Stimulated activated CD8-positive, alpha-beta memory T cell treated with anti-CD3 and anti-CD28 coated beads, Interleukin-15, amount 100 ng/mL, for 4 hours (primary cell): ENCODE measurements at regions not wholly inside any gene's neighbourhood (a gene's known extent, or its start where the extent isn't known, plus 50 kb on each side); places are given as distances from the start of the nearest gene placed in this dataset.

Experiments
- DNase-seq, 2 donors: peaks; one replicate each; pipeline ENCODE4 v3.0.0-alpha.2; 2020; ENCODE audit warnings: low read depth in 2 of 2

DNA sequence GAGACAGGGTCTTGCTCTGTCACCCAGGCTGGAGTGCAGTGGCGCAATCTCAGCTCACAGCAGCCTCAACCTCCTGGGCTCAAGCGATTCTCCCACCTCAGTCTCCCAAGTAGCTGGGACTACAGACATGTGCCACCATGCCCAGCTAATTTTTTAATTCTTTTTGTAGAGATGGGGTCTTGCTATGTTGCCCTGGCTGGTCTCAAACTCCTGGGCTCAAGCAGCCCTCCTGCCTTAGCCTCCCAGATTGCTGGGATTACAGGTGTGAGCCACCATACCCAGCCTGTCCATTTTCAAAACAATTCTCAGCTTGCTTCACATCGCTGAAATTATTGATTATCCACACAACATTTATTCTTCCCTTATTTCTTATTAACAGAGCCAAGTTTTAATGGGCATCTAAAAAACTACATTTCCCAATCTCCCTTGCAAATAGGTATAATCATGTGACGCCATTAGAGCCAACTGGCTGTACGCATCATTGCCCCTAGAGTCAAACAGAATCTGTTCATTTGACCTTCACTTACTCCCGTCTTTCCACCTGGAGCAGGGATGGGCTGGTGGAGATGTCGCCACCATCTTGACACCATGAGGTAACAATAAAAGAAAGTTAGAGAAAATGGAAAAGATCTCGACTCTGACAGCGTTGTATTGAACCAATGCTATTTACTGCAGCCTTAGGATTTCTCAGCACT is 148.0 kb upstream of the FOXF1 start:
- DNase-seq, result no peak

DNA sequence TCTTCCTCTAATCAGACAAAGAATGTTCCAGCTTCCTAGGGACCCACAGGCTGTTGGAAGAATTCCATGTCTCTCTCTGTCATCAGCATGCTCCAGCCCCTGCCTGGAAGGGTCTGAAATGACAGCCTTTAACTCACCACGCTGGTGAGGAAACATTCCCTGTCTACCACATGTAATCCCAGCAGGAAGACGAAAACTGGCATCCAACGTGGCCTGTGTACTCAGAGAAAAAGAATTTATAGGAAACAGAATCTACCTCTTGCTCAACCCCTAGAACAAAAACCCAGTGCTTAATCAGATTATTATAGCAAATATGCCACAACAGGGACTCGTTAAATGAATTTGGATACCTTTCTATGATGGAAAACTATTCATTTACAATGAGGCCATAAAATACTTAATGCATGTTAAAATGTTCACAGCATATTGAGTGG is 147.3 kb upstream of the FOXF1 start:
- no peak for DNase-seq

DNA sequence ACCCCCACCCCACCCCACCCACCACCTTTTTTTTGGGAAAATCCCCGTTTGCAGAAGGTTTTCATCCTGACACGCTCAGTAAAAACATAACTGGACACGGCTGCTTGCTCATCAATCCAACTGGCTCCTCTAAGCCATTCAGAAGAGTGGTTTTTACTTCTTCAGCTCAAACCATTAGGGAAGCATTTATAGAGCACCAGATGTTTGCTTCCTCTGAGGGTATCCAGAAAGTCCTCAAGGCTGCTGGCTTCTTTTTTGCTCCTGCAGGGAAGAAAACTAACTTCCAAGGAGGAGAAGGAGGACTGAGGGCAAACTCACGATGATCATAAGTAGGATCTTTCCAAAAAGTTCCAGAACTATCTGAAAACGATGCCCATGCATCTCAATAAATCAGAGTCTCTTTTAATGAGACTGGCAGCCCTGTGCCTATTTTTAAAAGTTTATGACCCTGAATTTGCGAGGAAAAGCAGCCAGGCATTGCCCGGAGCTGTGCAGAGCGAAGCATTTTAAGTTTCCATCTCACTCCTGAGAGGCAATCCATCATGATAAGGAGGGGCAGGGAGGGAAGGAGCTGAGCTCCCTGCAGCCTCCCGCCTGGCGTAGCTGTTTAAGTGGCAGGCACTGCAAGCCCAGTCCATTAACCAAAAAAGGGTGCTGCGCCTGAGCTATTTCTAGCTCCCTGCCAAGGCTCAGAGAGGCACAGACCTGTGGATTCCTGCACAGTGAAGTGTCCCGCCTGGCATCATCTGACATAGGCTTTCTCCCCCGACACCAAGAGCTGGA is 146.3 kb upstream of the FOXF1 start:
- no peak for DNase-seq

DNA sequence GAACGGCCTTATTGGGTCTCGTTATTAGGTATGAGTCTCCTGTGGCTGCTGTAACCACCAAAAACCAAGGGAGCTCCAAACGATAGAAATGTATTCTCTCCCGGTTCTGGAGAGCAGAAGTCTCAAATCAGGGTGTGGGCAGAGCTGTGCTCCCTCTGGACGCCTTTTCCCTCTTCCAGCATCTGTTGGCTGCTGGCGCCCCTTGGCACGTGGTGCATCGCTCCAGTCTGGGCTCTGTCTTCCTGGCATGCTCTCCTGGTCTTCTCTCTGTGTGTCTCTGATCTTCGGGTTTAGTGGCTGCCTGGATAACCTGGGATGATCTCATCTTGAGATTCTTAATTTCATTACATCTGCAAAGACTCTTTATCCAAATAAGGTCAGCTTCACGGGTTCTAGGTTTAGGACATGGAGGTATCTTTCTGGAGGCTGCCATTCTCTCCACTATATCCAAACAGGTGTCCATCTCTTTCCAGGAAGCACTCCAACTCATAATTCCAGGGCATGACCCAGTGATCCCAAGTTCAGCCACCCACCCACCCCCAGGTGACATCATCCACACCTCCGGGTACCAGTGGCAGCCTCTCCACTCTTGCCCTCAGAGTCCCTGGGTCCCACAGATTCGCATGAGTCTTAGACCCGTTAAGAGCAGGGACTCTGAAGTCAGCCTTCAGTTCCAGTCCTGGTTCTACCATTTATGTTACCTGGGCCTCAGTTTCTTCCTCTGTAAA is 145.5 kb upstream of the FOXF1 start:
- no peak for DNase-seq

DNA sequence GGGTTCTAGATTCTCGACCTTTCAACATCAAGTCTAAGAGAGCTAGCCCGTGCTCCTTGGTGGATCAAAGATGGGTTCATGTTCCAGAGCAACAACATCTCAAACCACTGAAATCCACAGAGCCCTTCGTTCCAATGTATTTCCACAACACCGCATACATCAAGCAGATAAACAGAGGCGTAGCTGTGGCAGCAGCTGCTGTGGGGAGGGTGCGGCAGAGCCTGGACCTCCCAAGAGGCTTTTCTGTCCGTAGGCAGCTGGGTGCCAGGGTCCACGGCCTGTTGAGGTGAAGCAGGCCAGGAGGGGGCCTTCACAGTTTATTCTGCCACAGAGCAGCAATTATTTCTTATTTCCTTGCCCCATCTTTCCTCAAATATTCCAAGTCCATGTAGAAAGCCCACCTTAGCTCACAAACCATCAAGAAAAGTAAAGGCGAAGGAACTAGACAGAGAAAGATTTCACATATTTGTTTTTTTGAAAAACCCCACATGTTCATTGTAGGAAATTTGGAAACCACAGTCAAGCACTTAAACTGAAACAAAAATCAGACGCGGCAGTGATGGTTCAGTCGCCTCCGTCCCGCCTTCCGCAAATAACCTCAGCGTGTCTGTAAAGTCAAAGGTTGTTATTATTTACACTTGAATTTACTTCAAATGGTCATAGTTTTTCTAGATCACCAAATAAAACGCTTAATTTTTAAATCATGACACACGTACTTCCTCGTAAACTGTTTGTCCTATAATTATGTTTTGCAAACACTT is 144.6 kb upstream of the FOXF1 start:
- no peak for DNase-seq

DNA sequence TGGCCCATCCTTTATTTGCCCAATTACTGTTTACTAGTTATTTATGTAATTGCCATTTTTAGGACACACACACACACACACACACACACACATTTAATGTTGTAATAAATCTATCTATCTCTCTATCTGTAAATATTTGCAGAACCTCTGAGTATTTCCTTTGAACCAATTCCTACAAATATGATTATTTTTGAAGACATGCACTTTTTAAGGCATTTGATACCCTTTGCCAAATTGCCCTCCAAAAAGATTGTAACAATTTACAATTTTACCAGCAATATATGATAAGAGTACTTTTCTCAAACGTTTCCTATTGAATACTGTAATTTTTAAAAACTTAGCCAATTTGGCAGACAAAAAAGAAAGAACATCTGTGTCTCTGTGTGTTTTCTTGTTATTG is 143.8 kb upstream of the FOXF1 start:
- no peak for DNase-seq

DNA sequence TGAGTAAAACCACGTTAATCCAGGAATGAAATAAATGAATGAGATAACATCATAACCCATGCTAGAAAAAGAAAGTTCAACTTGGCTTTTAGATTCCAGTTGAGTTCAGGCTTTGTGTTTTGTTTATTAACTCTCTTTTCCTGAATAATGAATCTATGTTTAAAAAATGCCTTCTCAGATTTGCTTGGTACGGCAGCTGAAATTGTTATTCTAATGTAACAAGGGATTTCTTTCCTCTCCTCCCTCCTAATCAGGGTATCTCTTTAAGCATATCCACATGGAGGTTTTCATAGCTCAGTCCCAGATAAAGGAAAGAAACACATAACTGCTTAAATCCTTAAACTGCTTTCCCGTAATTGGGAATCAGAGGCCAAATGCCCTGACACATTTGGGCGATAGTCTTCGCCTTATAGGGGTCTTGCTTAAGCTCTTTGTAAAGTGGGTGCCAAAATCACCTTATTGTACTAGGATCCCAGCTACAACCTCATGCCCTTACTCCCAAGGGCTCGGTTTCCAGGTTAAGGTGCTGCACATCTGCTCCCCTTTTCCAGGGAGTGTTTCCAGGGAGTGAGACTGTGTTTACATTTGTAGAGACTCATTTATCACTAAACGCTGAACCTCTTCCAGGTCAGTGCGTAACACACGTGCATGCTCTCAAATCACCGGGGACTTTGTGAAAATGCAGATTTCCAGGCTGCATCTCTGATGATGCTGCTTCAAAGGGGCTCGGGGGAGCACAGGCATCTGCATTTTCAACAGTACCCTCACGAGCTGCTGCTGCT is 142.8 kb upstream of the FOXF1 start:
- DNase-seq, result no peak

DNA sequence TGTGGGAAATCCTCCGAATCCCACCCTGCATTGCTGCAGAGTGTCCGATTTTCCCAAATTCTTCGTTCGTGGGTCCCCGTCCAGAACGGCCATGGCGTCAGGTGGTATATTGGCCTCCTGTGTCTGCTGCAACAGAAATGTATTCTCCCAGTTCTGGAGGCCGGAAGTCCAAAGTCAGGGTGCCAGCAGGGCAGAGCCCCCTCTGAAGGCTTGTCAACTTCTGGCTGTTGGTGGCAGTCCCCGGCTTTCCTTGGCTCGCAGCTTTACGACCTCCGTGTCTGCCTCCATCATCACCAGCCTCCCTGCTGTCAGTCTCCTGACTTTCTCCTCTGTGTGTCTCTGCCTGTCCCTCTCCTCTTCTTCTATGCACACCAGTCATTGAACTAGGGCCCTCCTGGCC is 142.1 kb upstream of the FOXF1 start:
- no peak for DNase-seq

DNA sequence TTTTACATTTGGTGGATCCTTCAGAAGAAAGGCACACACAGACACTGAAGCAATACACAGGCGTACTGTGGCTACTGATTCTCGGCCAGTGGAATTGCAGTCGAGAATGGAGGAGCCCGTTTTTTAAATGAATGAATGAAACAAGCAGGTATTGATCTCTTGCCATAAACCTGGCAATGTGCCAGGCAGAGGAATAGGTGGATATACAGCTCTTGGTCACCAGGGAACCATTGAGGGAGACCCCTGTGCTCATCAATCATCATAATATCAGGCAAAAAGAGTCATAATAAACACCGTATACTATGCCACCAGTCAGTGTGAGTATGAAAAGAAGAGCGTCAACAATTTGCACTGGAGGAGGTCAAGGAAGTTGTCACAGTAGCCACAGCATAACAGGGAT is 140.3 kb upstream of the FOXF1 start:
- DNase-seq, result no peak

DNA sequence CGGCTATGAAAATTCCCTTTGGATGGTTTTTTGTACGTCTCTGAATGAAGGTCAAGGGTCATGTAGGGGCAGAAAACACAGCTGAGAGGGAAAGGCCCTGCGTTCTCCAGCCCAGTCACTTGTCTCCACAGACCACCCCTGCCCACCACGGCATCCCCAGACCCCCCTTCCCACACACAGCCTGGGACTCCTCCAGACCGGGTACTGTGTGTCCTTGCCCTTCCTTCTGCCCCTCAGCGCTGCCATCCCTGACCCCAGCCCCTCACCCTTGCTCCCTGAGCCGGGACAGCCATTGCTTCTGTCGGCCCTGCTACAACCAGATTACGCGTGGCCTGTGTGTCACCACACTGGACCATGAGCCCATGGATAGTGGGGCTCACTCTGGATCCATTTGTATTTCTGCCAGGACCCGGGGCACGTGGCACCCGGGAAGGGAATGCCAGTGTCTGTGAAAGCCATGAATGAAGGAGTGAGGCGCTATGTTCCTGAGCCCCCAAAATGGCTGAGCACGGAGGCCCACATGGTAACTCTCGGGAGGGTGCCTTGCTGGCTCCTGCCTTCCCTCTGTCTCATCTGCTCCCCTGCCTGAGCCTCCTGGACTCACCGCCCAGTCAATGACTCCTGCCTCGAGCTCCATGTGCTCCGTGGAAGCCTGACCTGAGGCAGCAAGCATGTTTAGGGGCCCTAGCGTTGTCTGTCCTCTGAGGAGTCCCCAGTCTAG is 139.1 kb upstream of the FOXF1 start:
- DNase-seq, result no peak

DNA sequence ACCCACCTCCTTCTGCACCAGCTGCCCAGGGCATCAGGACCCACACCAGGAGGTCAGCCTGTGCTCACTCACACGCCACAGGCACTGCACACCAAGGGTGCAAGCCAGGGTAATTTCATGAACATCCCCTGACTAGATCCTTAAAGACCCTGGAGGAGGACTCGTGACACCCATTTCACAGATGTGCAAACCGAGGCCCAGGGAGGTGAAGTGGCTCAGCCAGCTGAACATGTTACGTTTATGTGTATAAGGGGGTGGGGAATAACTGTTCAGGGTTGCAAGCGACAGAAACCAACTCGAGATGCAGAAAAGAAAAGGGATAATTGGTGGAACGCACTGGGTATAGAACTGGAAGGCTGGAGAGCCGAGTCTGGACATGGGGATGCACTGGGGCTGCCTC is 138.1 kb upstream of the FOXF1 start:
- DNase-seq, result no peak

DNA sequence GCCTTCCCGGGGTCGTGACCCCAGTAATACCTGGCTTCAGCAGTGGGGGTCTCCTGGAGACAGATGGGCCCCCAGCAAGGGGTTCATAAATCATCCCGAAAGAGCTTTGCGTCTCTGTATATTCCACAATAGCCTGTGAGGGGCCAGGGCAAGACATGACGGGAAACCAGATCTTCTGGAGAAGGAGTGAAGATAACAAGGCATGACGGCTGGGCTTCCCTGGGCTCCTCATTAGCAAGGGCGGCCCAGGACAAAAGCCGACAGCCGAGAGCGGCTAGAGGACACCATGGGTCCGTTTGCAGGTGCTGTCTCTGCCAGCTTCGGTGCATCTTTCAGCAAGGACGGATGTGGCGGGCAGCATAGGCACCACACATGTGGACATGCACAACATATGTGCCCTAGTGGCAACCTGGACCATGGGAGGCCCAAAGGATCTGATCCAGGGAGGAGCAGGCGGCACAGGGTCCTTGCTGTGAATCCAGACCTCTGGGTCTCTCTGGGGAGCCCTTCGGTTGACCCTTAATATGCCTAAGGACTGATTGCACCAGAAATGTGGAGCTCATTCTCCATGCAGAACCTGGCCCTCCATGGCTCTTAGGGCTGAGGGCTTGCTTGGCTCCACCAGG is 136.9 kb upstream of the FOXF1 start:
- no peak for DNase-seq

DNA sequence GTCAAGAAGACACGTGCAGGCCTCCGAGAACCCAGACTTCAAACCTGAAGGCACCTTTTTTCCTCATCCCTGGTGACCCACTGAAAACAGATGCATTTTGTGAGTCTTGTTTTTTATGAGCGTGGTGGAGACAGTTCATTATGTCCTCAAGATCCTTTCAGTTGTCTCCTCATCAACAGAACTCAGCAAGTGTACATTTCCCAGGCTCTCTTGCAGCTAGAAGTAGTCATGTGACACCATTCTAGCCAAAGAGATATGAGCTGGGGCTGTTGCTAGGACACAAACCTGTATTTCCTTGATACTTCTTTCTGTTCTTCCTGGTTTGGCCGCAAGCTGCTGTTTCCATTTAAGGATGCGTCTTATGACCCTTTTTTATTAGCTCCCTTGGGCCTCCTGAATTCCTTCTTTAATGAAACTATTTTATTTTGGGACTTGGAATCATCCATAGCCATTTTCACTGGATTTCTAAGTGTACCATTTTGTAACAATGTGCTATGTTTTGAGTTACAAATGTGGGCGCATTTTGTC is 135.7 kb upstream of the FOXF1 start:
- no peak for DNase-seq

DNA sequence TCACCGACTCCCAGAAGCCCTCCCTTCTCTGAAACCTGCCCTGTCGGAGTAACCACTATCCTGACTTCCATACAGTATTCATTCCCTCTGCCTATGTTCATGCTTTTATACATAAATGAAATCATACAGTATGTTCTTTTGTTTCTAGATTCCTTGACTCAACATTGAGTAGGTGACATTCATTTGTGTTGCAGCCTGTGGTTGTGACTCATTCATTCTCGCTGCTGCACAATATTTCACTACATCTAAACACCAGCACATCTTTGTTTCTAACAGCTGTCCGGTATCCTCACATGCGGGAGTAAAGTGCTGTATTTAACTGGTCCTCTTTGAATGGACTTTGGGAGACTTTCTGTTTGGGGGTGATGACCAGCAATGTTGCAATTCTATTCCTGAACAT is 135.0 kb upstream of the FOXF1 start:
- no peak for DNase-seq

DNA sequence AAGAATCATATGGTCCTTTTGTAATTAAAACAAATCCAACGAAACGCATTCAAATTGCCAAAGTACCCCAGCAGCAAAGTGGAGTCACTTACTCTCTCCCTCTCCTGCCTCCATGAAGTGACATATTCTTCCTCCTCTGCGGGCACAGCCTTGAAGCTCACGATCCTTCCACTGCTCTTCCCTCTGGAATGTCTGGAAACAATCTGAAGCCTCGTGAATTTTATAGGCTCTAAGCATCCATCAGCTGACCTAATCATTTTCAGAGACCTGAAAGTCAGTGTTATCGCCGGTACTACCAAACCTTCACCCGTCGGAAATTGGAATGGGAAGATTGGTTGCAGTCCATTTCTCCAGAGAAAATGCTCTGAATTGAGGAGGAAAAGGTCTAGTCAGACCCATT is 134.5 kb upstream of the FOXF1 start:
- no peak for DNase-seq

DNA sequence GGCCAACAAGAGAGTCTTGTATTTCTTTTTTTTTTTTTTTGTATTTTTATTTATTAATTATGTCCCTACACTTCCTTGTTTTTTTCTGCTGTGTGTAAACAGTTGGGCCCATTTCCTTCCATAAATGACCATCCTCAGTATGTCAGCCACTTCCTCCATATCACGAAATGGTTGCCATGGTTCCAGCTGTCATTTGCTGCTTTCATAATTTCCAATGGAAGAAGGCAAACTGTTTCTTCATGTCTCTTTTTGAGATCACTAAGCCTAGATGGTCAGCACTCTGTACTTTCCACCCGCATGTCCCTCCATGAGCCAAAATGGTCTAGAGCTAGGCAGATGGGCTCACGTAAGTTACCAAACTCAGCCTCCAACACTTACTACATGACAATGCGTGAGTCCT is 133.5 kb upstream of the FOXF1 start:
- no peak for DNase-seq

DNA sequence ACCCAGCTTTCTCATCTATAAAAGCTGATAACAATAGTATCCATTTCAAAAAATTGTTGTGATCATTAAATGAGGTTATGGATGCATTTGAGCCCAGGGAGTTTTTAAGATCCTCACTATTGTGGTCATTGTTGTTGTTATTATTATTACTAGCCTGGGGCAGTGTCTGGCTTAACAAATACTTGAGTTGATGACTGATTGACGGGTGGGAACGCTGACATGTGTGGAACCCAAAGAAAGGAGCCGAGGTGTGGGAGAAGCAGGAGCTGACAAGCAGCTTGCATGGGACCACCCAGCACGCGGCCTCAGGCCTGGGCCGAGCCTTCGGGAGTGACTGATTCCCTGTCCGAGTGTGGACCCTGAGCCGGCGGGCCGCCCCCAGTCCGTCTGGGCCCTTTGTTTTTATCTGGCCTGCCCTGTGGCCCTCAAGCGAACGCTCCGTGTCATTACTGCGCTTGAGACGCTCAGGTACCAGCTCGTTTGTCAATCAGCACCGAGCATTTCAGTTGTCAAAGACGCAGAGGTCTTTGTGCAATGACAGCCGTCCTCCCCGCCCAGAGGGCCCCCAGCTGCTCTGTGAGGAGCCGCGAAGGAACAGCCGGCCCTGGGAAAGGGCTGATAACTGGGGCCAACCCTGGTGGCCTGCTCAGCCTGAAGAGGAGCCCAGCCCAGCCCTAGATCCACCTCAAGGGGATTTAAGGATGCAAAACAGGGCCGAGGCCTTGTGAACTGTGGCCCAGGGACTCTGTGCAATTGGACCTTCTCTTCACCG is 132.9 kb upstream of the FOXF1 start:
- DNase-seq, result no peak

DNA sequence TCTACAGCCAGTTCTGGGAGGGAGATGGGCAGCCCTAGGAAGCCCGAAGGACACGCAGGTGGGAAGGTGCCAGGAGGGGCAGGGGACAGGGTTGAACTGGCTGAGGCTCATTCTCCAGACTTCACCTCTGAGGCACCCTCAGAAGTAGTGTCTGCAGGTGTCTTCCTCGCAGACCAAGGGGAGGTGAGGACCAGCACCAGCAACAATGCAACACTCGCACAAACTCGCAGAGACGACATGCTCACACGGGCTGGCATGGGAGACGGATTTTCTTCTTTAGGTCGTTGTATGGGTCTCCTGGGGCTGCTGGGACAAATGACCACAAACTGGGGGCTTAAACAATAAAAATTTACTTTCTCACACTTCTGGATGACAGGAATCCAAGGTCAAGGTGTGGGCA is 132.2 kb upstream of the FOXF1 start:
- no peak for DNase-seq

DNA sequence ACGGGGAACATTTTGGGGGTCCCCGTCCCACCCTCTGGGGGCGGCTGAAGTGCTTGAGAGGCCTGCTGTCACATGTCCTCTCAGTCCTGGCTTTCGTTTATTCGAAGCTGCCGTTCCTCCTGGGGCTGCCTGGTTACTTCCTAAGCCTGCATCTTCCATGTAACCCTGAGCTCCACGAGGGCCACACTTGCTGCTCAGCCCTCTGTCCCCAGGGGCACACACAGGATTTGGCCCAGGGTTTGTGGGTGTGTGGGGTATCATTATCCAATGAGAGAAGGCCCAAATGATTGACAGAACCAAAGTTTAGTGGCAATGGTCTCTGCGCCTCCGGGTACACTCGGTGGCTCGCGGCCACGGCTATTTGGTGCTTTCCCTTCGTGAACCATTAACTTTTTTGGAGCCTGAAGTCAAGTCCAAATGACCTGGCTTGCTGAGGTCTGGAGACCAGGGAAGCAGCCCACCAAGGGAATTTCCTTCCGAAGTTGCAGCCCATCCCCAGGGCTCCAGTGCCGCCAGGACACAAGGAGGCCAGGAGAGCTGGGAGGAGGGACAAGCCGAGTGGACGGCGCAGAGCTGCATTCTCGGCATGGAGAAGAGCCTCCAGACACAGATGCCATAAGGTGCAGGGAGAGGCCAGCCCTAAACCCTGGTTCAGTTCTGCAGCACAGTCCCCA is 131.4 kb upstream of the FOXF1 start:
- DNase-seq, result no peak
